Epithelial cell of proximal tubule (primary cell): ENCODE measurements at regions not wholly inside any gene's neighbourhood (a gene's known extent, or its start where the extent isn't known, plus 50 kb on each side); places are given as distances from the start of the nearest gene placed in this dataset.

ENCODE experiments used
- DNase-seq: peaks from one replicate; pipeline ENCODE4 v3.0.0-alpha.2; 2011; ENCODE audit warnings: low read depth
- H3K4me3 ChIP-seq: 2 replicates; pipeline ENCODE4 v1.5.1; 2011; ENCODE audit warnings: low read depth, mild to moderate bottlenecking, low read length
- TF ChIP-seq, protein P1 (sequence below): conservative IDR thresholded peaks from 2 replicates; pipeline ENCODE4 v1.5.1; 2012; ENCODE audit warnings: low read depth, mild to moderate bottlenecking, low read length

GRCh38 chr19:31083105-31083504 is 266.1 kb downstream of the TSHZ3 start:
- H3K4me3 ChIP-seq, result no peak overlapping the region
- TF ChIP-seq, protein P1, sequence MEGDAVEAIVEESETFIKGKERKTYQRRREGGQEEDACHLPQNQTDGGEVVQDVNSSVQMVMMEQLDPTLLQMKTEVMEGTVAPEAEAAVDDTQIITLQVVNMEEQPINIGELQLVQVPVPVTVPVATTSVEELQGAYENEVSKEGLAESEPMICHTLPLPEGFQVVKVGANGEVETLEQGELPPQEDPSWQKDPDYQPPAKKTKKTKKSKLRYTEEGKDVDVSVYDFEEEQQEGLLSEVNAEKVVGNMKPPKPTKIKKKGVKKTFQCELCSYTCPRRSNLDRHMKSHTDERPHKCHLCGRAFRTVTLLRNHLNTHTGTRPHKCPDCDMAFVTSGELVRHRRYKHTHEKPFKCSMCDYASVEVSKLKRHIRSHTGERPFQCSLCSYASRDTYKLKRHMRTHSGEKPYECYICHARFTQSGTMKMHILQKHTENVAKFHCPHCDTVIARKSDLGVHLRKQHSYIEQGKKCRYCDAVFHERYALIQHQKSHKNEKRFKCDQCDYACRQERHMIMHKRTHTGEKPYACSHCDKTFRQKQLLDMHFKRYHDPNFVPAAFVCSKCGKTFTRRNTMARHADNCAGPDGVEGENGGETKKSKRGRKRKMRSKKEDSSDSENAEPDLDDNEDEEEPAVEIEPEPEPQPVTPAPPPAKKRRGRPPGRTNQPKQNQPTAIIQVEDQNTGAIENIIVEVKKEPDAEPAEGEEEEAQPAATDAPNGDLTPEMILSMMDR, result no peak
- DNase-seq, result no peak

GRCh38 chr19:31075146-31075655 is 274.0 kb downstream of the TSHZ3 start:
- no peak for DNase-seq
- H3K4me3 ChIP-seq, result no peak overlapping the region
- TF ChIP-seq, protein P1, result no peak

DNA sequence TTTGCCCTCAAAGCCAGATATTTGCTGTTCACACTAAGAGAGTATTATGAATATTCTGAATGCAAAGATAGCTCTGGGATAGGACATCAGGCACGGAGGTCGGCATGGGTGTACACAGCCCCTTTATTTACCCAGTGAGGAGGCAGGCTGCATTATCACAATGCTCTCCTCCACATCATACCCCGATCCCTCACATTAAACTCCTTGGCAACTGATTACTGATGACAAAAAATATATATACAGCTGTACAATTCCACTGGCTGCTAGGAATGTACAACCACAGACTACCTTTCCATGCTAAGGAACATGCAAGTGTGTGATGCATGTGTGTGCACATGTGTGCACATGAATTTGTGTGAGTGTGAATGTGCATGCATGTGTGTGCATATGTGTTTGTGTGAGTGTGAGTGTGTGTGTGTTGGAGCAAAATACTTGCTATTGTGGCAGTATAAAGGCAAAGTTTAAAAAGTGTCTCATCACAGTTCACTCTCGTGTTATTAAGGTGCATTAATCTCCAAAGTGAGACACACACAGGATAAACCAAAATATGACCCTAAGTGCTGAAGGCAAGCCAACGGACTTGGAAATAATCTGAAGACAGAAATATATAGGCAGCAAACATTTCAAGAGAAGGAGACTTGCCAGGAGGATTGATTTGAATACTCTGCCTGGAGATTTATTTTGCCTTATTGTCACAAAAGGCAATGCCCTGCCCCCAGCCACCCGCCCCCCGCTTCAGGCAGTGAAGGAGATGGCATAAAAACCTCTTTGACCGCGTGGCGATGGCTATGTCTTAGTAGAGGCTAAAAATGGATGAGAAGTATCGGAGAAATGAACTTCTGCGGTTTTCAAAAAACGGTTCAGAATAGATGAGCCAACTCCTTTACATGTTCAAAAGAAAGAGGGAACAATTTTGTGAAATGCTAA is 274.8 kb downstream of the TSHZ3 start:
- no peak for DNase-seq
- TF ChIP-seq, protein P1, result no peak
- no peak overlapping the region for H3K4me3 ChIP-seq

GRCh38 chr19:31073485-31074198 is 275.6 kb downstream of the TSHZ3 start:
- H3K4me3 ChIP-seq, result no peak overlapping the region
- no peak for DNase-seq
- TF ChIP-seq, protein P1, result no peak

GRCh38 chr19:31072451-31072850 is 276.8 kb downstream of the TSHZ3 start:
- TF ChIP-seq, protein P1, result no peak
- no peak for DNase-seq
- H3K4me3 ChIP-seq, result no peak overlapping the region

DNA sequence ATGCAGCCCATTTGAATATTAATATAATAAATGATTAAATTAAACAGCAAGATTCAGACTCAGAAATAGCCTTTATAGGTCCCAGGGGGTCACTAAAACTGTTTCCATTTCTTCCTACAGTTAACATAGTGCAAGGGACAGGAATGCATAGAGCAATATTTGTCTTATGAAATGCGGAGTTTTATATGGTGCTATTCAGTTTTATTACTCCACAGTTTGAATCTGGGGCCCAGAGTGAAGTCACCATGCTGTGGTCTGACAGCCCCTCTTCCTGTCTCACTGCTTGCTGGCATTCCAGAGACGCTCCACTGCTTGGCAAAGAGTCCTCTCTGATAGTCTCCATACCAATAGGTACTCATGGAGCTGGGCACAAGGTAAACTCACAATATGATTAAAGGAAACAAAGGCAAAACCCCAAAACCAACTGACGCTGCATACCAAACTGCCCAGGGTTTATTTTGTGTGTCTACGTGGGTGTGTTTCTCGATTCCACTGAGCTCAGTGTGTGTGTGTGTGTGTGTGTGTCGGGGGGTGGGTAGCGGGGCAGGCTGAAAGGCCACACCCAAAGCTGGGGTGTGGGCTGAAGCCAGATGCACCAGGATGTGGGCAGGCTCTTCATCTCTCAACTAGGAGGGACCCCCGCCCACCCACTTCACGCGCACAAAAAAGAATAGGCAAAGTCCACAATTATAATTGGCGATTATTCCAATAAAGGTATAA is 277.9 kb downstream of the TSHZ3 start:
- no peak overlapping the region for H3K4me3 ChIP-seq
- TF ChIP-seq, protein P1, result no peak
- DNase-seq, result no peak
